Testis (tissue), 2 donors: ENCODE measurements at regions not wholly inside any gene's neighbourhood (a gene's known extent, or its start where the extent isn't known, plus 50 kb on each side); places are given as distances from the start of the nearest gene placed in this dataset.

Source experiments
- POLR2A ChIP-seq: fragments of 450-650 bp; IDR thresholded peaks from one replicate; pipeline ENCODE4 v1.6.1; 2017; ENCODE audit warnings: antibody characterized with exemption, mild to moderate bottlenecking, moderate library complexity
- TF ChIP-seq, protein P1 (sequence below), 3 experiments: fragments of 450-650 bp in 2 of 3; fragments of 200-600 bp in 1 of 3; sonication (generic) in 1 of 3; IDR thresholded peaks; one replicate each; pipeline ENCODE4 v1.5.1; 2016 to 2019; ENCODE audit warnings: antibody characterized with exemption in 3 of 3, mild to moderate bottlenecking in 2 of 3, moderate library complexity in 1 of 3

DNA sequence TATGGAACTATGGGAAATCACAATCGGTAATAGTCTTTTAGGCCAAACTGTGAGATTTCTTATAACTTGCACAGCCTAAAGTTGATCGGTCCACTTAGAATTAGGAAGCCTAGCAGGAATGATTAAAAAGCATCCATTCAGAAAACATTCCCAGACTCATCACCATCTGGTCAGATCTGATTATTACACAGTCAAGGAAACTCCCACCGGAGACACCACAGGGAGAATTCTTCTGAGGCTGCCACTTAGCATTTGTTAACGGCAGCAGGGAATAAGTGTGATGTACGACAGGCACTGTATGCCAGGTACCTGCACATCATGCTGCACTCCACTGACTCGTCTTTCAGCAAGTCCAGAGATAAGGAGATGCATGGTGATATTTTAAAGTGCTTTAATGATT lies 227.6 kb upstream of the STEAP1 start:
- TF ChIP-seq, protein P1, sequence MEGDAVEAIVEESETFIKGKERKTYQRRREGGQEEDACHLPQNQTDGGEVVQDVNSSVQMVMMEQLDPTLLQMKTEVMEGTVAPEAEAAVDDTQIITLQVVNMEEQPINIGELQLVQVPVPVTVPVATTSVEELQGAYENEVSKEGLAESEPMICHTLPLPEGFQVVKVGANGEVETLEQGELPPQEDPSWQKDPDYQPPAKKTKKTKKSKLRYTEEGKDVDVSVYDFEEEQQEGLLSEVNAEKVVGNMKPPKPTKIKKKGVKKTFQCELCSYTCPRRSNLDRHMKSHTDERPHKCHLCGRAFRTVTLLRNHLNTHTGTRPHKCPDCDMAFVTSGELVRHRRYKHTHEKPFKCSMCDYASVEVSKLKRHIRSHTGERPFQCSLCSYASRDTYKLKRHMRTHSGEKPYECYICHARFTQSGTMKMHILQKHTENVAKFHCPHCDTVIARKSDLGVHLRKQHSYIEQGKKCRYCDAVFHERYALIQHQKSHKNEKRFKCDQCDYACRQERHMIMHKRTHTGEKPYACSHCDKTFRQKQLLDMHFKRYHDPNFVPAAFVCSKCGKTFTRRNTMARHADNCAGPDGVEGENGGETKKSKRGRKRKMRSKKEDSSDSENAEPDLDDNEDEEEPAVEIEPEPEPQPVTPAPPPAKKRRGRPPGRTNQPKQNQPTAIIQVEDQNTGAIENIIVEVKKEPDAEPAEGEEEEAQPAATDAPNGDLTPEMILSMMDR (IDR thresholded peaks at IDR 0.05): no peak
- no peak for TF ChIP-seq POLR2A
